OCI-LY7 (cell line): ENCODE measurements at regions not wholly inside any gene's neighbourhood (a gene's known extent, or its start where the extent isn't known, plus 50 kb on each side); places are given as distances from the start of the nearest gene placed in this dataset.

Source experiments
- BruUV-seq: library from RNA; stranded (reverse); fragments of 400-500 nt; replicated peaks from 2 replicates; lab custom pipeline; 2021; lab: Mats Ljungman, UMichigan
- CTCF ChIA-PET: fragments of 300-600 bp; sonication (Branson Sonifier 250); formaldehyde crosslinking; loops from one replicate; lab custom pipeline; 2022; ENCODE audit warnings: antibody characterized with exemption; ENCODE audit not compliant: unreplicated experiment; lab: Charles Lee
- POLR2A ChIA-PET: fragments of 300-600 bp; sonication (Branson Sonifier 250); formaldehyde crosslinking; loops from one replicate; lab custom pipeline; 2022; ENCODE audit warnings: antibody characterized with exemption; lab: Charles Lee
- DNase-seq: peaks from one replicate; pipeline ENCODE4 v3.0.0-alpha.2; 2015; ENCODE audit warnings: low spot score
- H2AFZ ChIP-seq: fragments of 200-600 bp; sonication (generic), shearing (Covaris generic); 2 replicates; pipeline ENCODE4 v1.6.1; 2014; ENCODE audit warnings: mild to moderate bottlenecking, antibody characterized with exemption, low read length, moderate library complexity
- H3K27ac ChIP-seq: fragments of 200-600 bp; sonication (generic); 2 replicates; pipeline ENCODE4 v1.5.1; 2014; ENCODE audit warnings: mixed run types, low read depth, mild to moderate bottlenecking, moderate library complexity, low read length, inconsistent platforms; ENCODE audit not compliant: poor library complexity, severe bottlenecking
- H3K36me3 ChIP-seq: fragments of 200-600 bp; sonication (generic); 2 replicates; pipeline ENCODE4 v1.6.1; 2014; ENCODE audit warnings: mild to moderate bottlenecking, antibody characterized with exemption, low read length, moderate library complexity, mixed read lengths; ENCODE audit not compliant: insufficient read depth
- H3K4me1 ChIP-seq: fragments of 200-600 bp; sonication (generic); 2 replicates; pipeline ENCODE4 v1.5.1; 2014; ENCODE audit warnings: mild to moderate bottlenecking, low read length; ENCODE audit not compliant: insufficient read depth, poor library complexity, severe bottlenecking
- H3K4me2 ChIP-seq: fragments of 200-600 bp; sonication (generic); 2 replicates; pipeline ENCODE4 v1.6.1; 2014; ENCODE audit warnings: mild to moderate bottlenecking, low read length
- H3K4me3 ChIP-seq: fragments of 200-600 bp; sonication (generic); 2 replicates; pipeline ENCODE4 v1.5.1; 2014; ENCODE audit warnings: mild to moderate bottlenecking, low read depth, low read length; ENCODE audit not compliant: poor library complexity, severe bottlenecking
- H3K79me2 ChIP-seq: fragments of 200-600 bp; sonication (generic); 2 replicates; pipeline ENCODE4 v1.6.1; 2016; ENCODE audit warnings: low read depth, mild to moderate bottlenecking, low read length, moderate library complexity, mixed read lengths; ENCODE audit not compliant: insufficient read depth
- H3K9me2 ChIP-seq: fragments of 200-600 bp; sonication (generic); 2 replicates; pipeline ENCODE4 v1.6.1; 2016; ENCODE audit warnings: mild to moderate bottlenecking, low read length, mixed read lengths; ENCODE audit not compliant: insufficient read depth
- H3K9me3 ChIP-seq: fragments of 200-600 bp; sonication (generic); 2 replicates; pipeline ENCODE4 v1.6.1; 2014; ENCODE audit warnings: mild to moderate bottlenecking, mixed run types, low read length, mixed read lengths
- H4K20me1 ChIP-seq: fragments of 200-600 bp; sonication (generic); 2 replicates; pipeline ENCODE4 v1.6.1; 2014; ENCODE audit warnings: mild to moderate bottlenecking, antibody characterized with exemption, low read length, moderate library complexity, mixed read lengths; ENCODE audit not compliant: insufficient read depth
- CTCF ChIP-seq: fragments of 200-600 bp; sonication (generic); conservative IDR thresholded peaks from 2 replicates; pipeline ENCODE4 v1.5.1; 2014; ENCODE audit warnings: mild to moderate bottlenecking, antibody characterized with exemption, low read length, moderate library complexity, mixed read lengths
- EZH2phosphoT487 ChIP-seq: fragments of 200-600 bp; sonication (generic); IDR thresholded peaks from 2 replicates; pipeline ENCODE4 v1.6.1; 2018; ENCODE audit warnings: low read depth, borderline replicate concordance, mild to moderate bottlenecking, mixed run types, antibody characterized with exemption, low read length, moderate library complexity, mixed read lengths
- intact Hi-C: fragments of 100-400 bp; cut with micrococcal nuclease; formaldehyde crosslinking; loops from one replicate; pipeline ENCODE4 v1.10.0; 2022; ENCODE audit not compliant: unreplicated experiment

GRCh38 chr18:27785815-27786471 is 391.0 kb downstream of the CDH2 start:
- ChIA-PET POLR2A (no interaction called here), CTCF (no interaction called here)
- no peaks in the 10 kb centered on the region for H4K20me1 ChIP-seq
- no peaks in the 10 kb centered on the region for H3K36me3 ChIP-seq
- intact Hi-C loops: no loop called here
- no peak overlapping the region for H3K4me3 ChIP-seq
- no peak overlapping the region for H3K4me2 ChIP-seq
- H3K79me2 ChIP-seq: no peaks in the 10 kb centered on the region
- no peak for TF ChIP-seq EZH2phosphoT487
- BruUV-seq: no TSS peak
- no peak overlapping the region for H2AFZ ChIP-seq
- H3K27ac ChIP-seq: no peak overlapping the region
- H3K9me2 ChIP-seq: no peaks in the 10 kb centered on the region
- H3K9me3 ChIP-seq: no peaks in the 10 kb centered on the region
- H3K4me1 ChIP-seq: no peaks in the 10 kb centered on the region
- no peak for DNase-seq

- DNase-seq: no peak
- Histone ChIP-seq H3K9me2 (no peaks in the 10 kb centered on the region), H3K4me3 (no peak overlapping the region), H3K36me3 (no peaks in the 10 kb centered on the region), H2AFZ (no peak overlapping the region), H3K4me1 (no peaks in the 10 kb centered on the region), H3K79me2 (no peaks in the 10 kb centered on the region), H3K9me3 (no peaks in the 10 kb centered on the region), H4K20me1 (no peaks in the 10 kb centered on the region), H3K27ac (no peak overlapping the region), H3K4me2 (no peak overlapping the region)
- CTCF ChIA-PET: interaction anchor here (0.5 kb wide), 1 partner anchor 381 kb away, joined by 5 read pairs; no protein-coding TSS in a partner anchor
- TF ChIP-seq CTCF (no peak), EZH2phosphoT487 (no peak)
- intact Hi-C loops: no loop called here
- POLR2A ChIA-PET: interaction anchor here (0.6 to 1.5 kb wide), 4 partner anchors 14 to 68 kb away, joined by 3 to 4 read pairs (median 4); no protein-coding TSS in a partner anchor
- no TSS peak for BruUV-seq
These were observed 396.7 kb downstream of the CDH2 start for GRCh38 chr18:27780061-27780745.

- ChIA-PET POLR2A (interaction anchor here (0.6 to 1.0 kb wide), 2 partner anchors 263 to 1457 kb away, joined by 3 read pairs; no protein-coding TSS in a partner anchor), CTCF (no interaction called here)
- BruUV-seq: no TSS peak
- Histone ChIP-seq H3K79me2 (no peaks in the 10 kb centered on the region), H3K9me2 (no peaks in the 10 kb centered on the region), H3K27ac (no peak overlapping the region), H3K4me3 (no peak overlapping the region), H3K9me3 (no peaks in the 10 kb centered on the region), H2AFZ (no peak overlapping the region), H3K4me2 (no peak overlapping the region), H3K36me3 (no peaks in the 10 kb centered on the region), H4K20me1 (no peaks in the 10 kb centered on the region), H3K4me1 (no peaks in the 10 kb centered on the region)
- TF ChIP-seq EZH2phosphoT487 (no peak), CTCF (no peak)
- no peak for DNase-seq
- intact Hi-C loops: no loop called here
These were observed 398.0 kb downstream of the CDH2 start for GRCh38 chr18:27778925-27779324.
